CD14-positive monocyte (primary cell): ENCODE measurements at regions not wholly inside any gene's neighbourhood (a gene's known extent, or its start where the extent isn't known, plus 50 kb on each side); places are given as distances from the start of the nearest gene placed in this dataset.

Experiments used
- DNase-seq, 3 donors: peaks; one replicate each; pipeline ENCODE4 v3.0.0-alpha.2; 2011 to 2022
- H2AFZ ChIP-seq: 2 replicates; pipeline ENCODE4 v1.6.0; 2012; ENCODE audit warnings: mild to moderate bottlenecking, low read depth, low read length, inconsistent platforms; ENCODE audit not compliant: insufficient read depth, poor library complexity, severe bottlenecking
- H3K27ac ChIP-seq, 2 donors: 1 replicate in 1 of 2; 2 replicates in 1 of 2; pipeline ENCODE4 v1.5.1; 2012 to 2013; ENCODE audit warnings: low read length in 2 of 2, control low read depth in 1 of 2, inconsistent platforms in 1 of 2, low read depth in 1 of 2, mild to moderate bottlenecking in 1 of 2
- H3K27me3 ChIP-seq, 2 donors: one replicate each; pipeline versions ENCODE4 v1.6.0 to v1.6.1; 2011 to 2013; ENCODE audit warnings: low read length in 2 of 2; ENCODE audit not compliant: control insufficient read depth in 2 of 2, insufficient read depth in 2 of 2
- H3K36me3 ChIP-seq, 2 donors: replicated peaks in 1 of 2; 1 replicate in 1 of 2; 2 replicates in 1 of 2; pipeline versions ENCODE4 v1.5.1 to v1.6.1; 2012 to 2013; ENCODE audit warnings: low read length in 2 of 2, control low read depth in 1 of 2, inconsistent platforms in 1 of 2, mild to moderate bottlenecking in 1 of 2; ENCODE audit not compliant: insufficient read depth in 2 of 2, control insufficient read depth in 1 of 2
- H3K4me1 ChIP-seq, 2 donors: 1 replicate in 1 of 2; 2 replicates in 1 of 2; pipeline versions ENCODE4 v1.5.1 to v1.6.1; 2012 to 2013; ENCODE audit warnings: low read length in 2 of 2, control low read depth in 1 of 2, inconsistent platforms in 1 of 2, mild to moderate bottlenecking in 1 of 2, moderate library complexity in 1 of 2; ENCODE audit not compliant: insufficient read depth in 2 of 2, control insufficient read depth in 1 of 2
- H3K4me2 ChIP-seq: replicated peaks from 2 replicates; pipeline ENCODE3; 2012; ENCODE audit warnings: low read length, moderate library complexity, mild to moderate bottlenecking; ENCODE audit not compliant: poor library complexity, severe bottlenecking; ENCODE audit errors: extremely low read depth
- H3K4me3 ChIP-seq, 3 experiments: fragments of 200-600 bp in 1 of 3; sonication (generic) in 1 of 3; replicated peaks in 1 of 3; 1 replicate in 2 of 3; 2 replicates in 1 of 3; pipeline ENCODE4 v1.5.1; 2011 to 2013; ENCODE audit warnings: low read length in 3 of 3, mild to moderate bottlenecking in 3 of 3, control low read depth in 2 of 3, low read depth in 2 of 3, inconsistent platforms in 1 of 3, moderate library complexity in 1 of 3
- H3K79me2 ChIP-seq: 2 replicates; pipeline ENCODE4 v1.6.0; 2012; ENCODE audit warnings: mild to moderate bottlenecking, control low read depth, inconsistent platforms, low read length, moderate library complexity; ENCODE audit not compliant: insufficient read depth
- H3K9ac ChIP-seq: 2 replicates; pipeline ENCODE4 v1.6.0; 2017; ENCODE audit warnings: low read length, mild to moderate bottlenecking; ENCODE audit not compliant: insufficient read depth, poor library complexity, severe bottlenecking
- H3K9me3 ChIP-seq, 2 donors: replicated peaks in 1 of 2; 1 replicate in 1 of 2; 2 replicates in 1 of 2; pipeline versions ENCODE4 v1.5.1 to v1.6.1; 2012 to 2013; ENCODE audit warnings: low read length in 2 of 2, control low read depth in 1 of 2; ENCODE audit not compliant: control insufficient read depth in 1 of 2, insufficient read depth in 1 of 2
- H4K20me1 ChIP-seq: 2 replicates; pipeline ENCODE4 v1.6.0; 2012; ENCODE audit warnings: mild to moderate bottlenecking, low read length, control low read depth, moderate library complexity; ENCODE audit not compliant: insufficient read depth
- H3K27ac Mint-ChIP-seq, 7 donors: one replicate each; pipeline ENCODE4 v1.8.0; 2020; ENCODE audit warnings: mild to moderate bottlenecking in 7 of 7, mixed read lengths in 7 of 7, moderate library complexity in 6 of 7, inconsistent platforms in 2 of 7
- H3K27me3 Mint-ChIP-seq, 3 donors: one replicate each; pipeline ENCODE4 v1.8.0; 2021 to 2022; ENCODE audit warnings: low read depth in 3 of 3, mild to moderate bottlenecking in 3 of 3, mixed read lengths in 3 of 3, moderate library complexity in 3 of 3, inconsistent platforms in 1 of 3
- H3K36me3 Mint-ChIP-seq, 2 donors: one replicate each; pipeline ENCODE4 v1.8.0; 2020; ENCODE audit warnings: mixed read lengths in 2 of 2, inconsistent platforms in 1 of 2, mild to moderate bottlenecking in 1 of 2
- H3K4me1 Mint-ChIP-seq: one replicate; pipeline ENCODE4 v1.8.0; 2020; ENCODE audit warnings: mild to moderate bottlenecking, mixed read lengths
- H3K4me3 Mint-ChIP-seq, 2 donors: one replicate each; pipeline ENCODE4 v1.8.0; 2020; ENCODE audit warnings: mild to moderate bottlenecking in 2 of 2, mixed read lengths in 2 of 2, moderate library complexity in 1 of 2
- H3K9me3 Mint-ChIP-seq, 7 donors: one replicate each; pipeline ENCODE4 v1.8.0; 2020 to 2022; ENCODE audit warnings: mixed read lengths in 7 of 7, mild to moderate bottlenecking in 6 of 7, moderate library complexity in 6 of 7, inconsistent platforms in 2 of 7
- WGBS: methylation state at CpG from one replicate; pipeline ENCODE4 v1.1.5; 2013; ENCODE audit warnings: missing lambda C conversion rate; ENCODE audit not compliant: insufficient coverage; 5-methylcytosine and 5-hydroxymethylcytosine counted together
- intact Hi-C, 2 donors: fragments of 100-400 bp; cut with micrococcal nuclease; formaldehyde crosslinking; loops; one replicate each; pipeline versions ENCODE4 v1.15.0 to v1.15.1; 2023
- TF ChIP-seq, protein P1 (sequence below): fragments of 200-600 bp; IDR thresholded peaks from one replicate; pipeline ENCODE4 v1.8.0; 2022; ENCODE audit warnings: antibody characterized with exemption, mild to moderate bottlenecking

DNA sequence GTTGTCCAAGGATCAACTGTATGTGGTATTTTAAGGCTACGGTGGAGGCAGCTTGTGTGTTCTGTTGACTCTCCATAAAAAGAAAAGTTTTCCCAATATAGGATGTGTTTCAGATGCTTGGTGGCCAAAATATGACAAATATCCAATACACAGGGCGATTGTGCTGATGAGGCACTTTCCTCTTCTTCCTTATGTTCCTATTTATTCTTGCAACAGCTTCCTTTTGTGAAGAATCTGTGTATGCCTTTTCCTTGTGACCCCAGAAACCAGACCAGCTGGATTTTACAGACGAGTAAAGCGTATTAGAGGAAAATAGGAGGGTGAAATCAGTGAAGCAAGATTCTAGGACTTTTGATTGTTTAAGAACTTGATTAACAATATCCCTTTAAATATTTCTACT, 452.0 kb downstream of the DMAC1 start:
- no peaks in the 10 kb centered on the region for H4K20me1 ChIP-seq
- no peak overlapping the region for H2AFZ ChIP-seq
- Mint-ChIP-seq H3K4me3 (no peak overlapping the region), H3K27ac (no peak overlapping the region), H3K27me3 (no peaks in the 10 kb centered on the region), H3K4me1 (no peaks in the 10 kb centered on the region), H3K9me3 (peaks cover 2 to 4% (median 3%) of the 10 kb centered on the region in 7 donors), H3K36me3 (no peaks in the 10 kb centered on the region)
- H3K4me3 ChIP-seq: no peak overlapping the region
- no peak overlapping the region for H3K4me2 ChIP-seq
- no peak overlapping the region for H3K9ac ChIP-seq
- intact Hi-C loops: no loop called here
- no CpG with 5 or more reads among the region's 4 CpGs for WGBS
- peaks cover 0 to 5% of the 10 kb centered on the region in 2 donors for H3K9me3 ChIP-seq
- no peaks in the 10 kb centered on the region for H3K36me3 ChIP-seq
- H3K4me1 ChIP-seq: no peaks in the 10 kb centered on the region
- no peaks in the 10 kb centered on the region for H3K79me2 ChIP-seq
- DNase-seq: no peak
- TF ChIP-seq, protein P1, sequence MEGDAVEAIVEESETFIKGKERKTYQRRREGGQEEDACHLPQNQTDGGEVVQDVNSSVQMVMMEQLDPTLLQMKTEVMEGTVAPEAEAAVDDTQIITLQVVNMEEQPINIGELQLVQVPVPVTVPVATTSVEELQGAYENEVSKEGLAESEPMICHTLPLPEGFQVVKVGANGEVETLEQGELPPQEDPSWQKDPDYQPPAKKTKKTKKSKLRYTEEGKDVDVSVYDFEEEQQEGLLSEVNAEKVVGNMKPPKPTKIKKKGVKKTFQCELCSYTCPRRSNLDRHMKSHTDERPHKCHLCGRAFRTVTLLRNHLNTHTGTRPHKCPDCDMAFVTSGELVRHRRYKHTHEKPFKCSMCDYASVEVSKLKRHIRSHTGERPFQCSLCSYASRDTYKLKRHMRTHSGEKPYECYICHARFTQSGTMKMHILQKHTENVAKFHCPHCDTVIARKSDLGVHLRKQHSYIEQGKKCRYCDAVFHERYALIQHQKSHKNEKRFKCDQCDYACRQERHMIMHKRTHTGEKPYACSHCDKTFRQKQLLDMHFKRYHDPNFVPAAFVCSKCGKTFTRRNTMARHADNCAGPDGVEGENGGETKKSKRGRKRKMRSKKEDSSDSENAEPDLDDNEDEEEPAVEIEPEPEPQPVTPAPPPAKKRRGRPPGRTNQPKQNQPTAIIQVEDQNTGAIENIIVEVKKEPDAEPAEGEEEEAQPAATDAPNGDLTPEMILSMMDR: no peak
- no peaks in the 10 kb centered on the region for H3K27me3 ChIP-seq
- H3K27ac ChIP-seq: no peak overlapping the region

DNA sequence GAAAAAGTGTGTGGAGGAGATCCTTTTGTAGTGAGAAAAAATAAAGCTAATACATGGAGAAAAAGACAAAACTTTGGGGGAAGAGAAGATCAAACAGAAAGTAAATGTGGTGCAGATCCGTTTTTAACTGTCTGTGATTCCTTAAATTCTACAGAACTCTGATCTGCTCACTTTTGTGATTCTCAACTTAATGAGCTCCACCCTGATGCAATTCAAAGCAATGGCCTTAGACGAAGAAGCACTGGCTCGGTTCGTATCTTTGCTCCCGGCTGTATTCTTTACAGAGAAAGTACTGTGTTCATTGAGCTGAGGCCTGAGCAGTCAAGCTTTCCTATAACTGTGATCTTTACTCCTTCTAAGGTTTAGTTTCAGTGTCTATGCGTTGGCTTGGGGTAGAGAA, 453.4 kb downstream of the DMAC1 start:
- TF ChIP-seq, protein P1: no peak
- H3K4me3 Mint-ChIP-seq: no peak overlapping the region
- no peak overlapping the region for H3K4me3 ChIP-seq
- H3K36me3 ChIP-seq: no peaks in the 10 kb centered on the region
- H3K9me3 ChIP-seq: peaks cover 0 to 5% of the 10 kb centered on the region in 2 donors
- no peaks in the 10 kb centered on the region for H3K36me3 Mint-ChIP-seq
- no peaks in the 10 kb centered on the region for H3K27me3 Mint-ChIP-seq
- H4K20me1 ChIP-seq: no peaks in the 10 kb centered on the region
- H3K27ac Mint-ChIP-seq: no peak overlapping the region
- no peak overlapping the region for H3K4me2 ChIP-seq
- no peak for DNase-seq
- no peak overlapping the region for H3K9ac ChIP-seq
- H3K27ac ChIP-seq: no peak overlapping the region
- no peaks in the 10 kb centered on the region for H3K4me1 ChIP-seq
- H2AFZ ChIP-seq: no peak overlapping the region
- WGBS: 64% methylated on average over 2 of the region's 6 CpGs
- H3K4me1 Mint-ChIP-seq: no peaks in the 10 kb centered on the region
- H3K27me3 ChIP-seq: no peaks in the 10 kb centered on the region
- H3K9me3 Mint-ChIP-seq: peaks cover 2 to 4% (median 3%) of the 10 kb centered on the region in 7 donors
- H3K79me2 ChIP-seq: no peaks in the 10 kb centered on the region
- intact Hi-C loops: no loop called here
